HG02588 (cell line): ENCODE measurements at regions not wholly inside any gene's neighbourhood (a gene's known extent, or its start where the extent isn't known, plus 50 kb on each side); places are given as distances from the start of the nearest gene placed in this dataset.
A peak's percentile ranks its signal among the peaks of the same experiment; 100 is the strongest.

Source experiments
- ATAC-seq: cut with Tn5 transposase; IDR thresholded peaks from one replicate; pipeline ENCODE4 v1.9.1; 2021; ENCODE audit warnings: mild to moderate bottlenecking, moderate library complexity; ENCODE audit not compliant: unreplicated experiment

GRCh38 chr16:85541980-85542900 is 70.9 kb upstream of the GSE1 start:
- no peak for ATAC-seq

- ATAC-seq: no peak
Measured at GRCh38 chr16:85543536-85543935, 69.6 kb upstream of the GSE1 start.

- ATAC-seq: no peak
Measured at GRCh38 chr16:85544016-85544415, 69.1 kb upstream of the GSE1 start.

GRCh38 chr16:85544668-85545067 is 68.5 kb upstream of the GSE1 start:
- ATAC-seq: no peak

DNA sequence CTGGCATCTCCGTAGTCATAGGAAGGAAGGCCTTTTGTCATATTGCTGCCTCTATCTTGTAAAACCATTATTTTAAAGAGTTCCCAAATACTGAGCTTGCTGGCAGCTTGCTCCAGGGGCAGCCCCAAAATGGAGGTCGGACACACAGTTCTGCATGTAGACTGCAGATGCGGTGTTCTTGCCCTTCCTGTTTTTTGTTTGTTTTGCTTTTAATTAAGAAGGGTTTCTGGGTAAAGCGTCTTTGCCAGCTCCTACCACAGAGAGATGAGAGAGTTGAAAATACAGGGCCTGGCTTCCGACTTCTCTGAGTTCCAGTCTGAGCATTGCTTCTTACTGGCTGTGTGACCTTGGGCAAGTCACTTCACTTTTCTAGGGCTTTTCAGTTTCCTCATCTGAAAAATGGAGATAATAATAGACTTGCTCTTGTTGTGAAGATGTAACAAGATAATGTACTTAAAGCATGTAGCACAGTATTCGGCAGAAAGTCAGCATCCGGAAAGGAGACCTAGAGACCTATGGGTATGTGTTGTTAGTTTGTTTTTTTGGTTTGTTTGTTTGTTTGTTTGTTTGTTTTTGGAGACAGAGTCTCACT is 67.8 kb upstream of the GSE1 start:
- no peak for ATAC-seq

GRCh38 chr16:85546585-85547447 is 66.3 kb upstream of the GSE1 start:
- ATAC-seq: no peak

DNA sequence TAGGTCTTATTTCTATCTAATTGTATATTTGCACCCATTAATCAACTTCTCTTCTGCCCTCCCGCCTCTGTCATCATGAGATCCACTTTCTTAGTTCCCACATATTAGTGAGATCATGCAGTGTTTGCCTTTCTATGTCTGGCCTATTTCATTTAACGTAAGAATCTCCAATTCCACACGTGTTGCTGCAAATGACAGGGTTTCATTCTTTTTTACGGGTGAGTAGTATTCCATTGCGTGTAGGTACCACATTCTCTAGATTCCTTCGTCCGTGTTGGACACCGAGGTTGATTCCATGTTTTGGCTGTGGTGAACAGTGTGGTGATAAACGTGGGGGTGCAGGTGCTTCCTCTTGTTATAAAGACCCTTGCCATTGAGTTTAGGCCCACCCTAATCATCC is 64.7 kb upstream of the GSE1 start:
- no peak for ATAC-seq

DNA sequence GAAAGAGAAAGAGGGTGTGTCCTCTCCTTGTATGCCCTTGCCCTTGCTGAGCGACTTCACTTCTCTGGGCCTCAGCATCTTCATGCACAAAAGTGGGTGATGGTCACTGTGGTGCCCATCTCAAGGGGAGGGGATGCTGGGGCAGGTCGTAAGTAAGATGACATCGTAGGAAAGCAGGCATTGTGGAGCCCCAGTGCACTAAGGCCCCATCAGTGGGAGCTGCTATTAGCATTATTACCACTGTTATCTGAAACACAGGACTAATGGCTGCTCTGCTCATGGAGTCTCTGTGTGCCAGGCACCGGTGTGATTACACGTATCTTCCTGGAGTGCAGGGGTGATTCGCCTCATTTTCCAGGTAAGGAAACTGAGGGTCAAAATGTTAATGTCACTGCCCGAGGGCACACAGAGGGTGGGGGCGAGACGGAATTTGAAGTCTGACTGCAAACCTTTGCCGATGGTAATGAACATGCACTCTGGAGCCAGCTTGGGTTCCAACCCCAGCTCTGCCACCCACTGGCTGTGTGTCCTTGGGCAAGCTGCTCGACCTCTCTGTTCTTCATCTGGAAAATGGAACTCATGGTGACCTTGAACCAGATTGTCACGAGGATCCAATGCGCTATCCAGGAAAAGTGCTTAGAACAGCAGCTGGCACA is 63.2 kb upstream of the GSE1 start:
- no peak for ATAC-seq

- ATAC-seq: no peak
Measured at GRCh38 chr16:85550422-85550864, 62.7 kb upstream of the GSE1 start.

- ATAC-seq: no peak
Measured at GRCh38 chr16:85550953-85551924, 61.9 kb upstream of the GSE1 start.

- ATAC-seq: no peak
Measured at GRCh38 chr16:85552980-85553435, 60.1 kb upstream of the GSE1 start.

DNA sequence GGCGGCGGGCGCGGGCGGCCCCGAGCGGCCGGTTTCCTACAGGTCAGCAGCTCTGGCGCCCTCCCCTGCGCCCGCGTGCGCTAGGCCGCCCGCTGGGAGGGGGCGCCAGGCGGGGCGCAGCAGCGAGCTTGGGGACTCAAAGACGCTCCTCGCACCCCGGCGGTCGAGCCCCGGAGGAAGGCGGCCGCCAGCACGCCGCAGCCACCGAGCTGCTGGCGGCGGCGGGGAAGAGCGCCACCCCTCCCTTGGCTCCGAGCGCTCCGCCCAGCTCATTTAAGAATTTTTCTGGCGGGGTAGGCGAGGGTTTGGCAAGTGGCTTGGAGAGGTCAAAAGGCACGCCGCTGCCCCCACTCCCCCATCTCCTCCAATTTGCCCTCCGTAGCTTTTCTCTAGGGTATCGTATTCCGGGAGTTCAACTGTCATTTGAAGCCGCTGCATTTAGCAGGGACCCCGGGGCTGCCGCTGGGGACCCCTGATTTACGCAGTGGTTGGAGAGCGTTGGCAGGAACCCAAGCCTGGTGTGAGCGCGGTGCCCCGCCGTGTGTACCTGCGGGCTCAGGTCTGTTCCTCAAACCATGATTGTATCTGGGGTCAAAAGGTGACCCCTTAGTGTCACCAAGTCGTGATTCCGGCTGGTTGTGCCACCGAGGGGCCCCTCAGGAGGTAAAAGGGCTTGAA is 59.5 kb upstream of the GSE1 start:
- ATAC-seq: peak; percentile 28

DNA sequence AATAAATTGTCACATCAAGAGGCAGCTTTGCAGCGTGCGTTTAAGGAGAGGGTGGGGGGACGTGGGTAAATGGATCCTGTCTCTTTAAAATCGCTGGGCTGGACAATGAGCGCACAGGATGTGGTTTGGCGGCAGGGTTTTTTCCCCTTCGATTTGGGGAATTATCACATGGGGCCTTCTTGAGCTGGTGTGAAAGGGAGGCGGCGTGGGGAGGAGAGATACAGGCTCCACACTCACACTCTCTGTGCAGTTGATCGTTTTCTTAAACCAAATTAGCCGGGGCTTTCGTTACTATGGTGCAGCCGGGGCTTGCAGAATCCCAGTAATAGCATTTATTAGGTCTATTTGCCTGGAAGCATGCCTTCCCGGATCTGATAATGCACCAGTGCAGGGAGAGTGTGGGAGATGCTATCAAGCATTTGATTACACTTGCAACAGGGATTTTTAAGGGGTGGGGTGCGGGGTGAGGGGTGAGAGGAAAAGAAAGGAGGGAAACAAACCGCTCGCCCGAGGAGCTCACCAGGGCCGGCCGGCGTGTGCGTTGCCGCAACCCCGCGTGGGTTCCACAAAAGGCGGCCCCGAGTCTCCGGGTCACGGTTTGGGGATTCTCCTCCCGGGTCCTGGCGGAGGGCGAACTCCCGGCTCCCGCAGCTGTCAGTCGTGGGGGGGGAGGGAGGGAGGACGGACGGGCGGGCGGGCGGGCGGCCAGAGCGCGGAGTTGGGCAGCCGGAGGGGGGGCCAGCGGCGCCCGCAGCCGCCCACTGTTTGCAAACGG is 58.8 kb upstream of the GSE1 start:
- ATAC-seq: peak; percentile 43

- no peak for ATAC-seq
Measured at GRCh38 chr16:85554889-85555718, 58.0 kb upstream of the GSE1 start.

GRCh38 chr16:85555719-85556455 is 57.2 kb upstream of the GSE1 start:
- no peak for ATAC-seq

GRCh38 chr16:85556456-85557082 is 56.6 kb upstream of the GSE1 start:
- ATAC-seq: no peak
